Stomach (tissue), 8 donors: ENCODE measurements at regions not wholly inside any gene's neighbourhood (a gene's known extent, or its start where the extent isn't known, plus 50 kb on each side); places are given as distances from the start of the nearest gene placed in this dataset.

Experiments
- DNase-seq, 2 donors: peaks; one replicate each; pipeline versions ENCODE4 v3.0.0 to v3.0.0-alpha.2; 2013 to 2019
- H3K27ac ChIP-seq, 5 donors: fragments of 200-600 bp in 4 of 5; sonication (generic) in 4 of 5; one replicate each; pipeline ENCODE4 v1.5.1; 2013 to 2019; ENCODE audit warnings: mild to moderate bottlenecking in 1 of 5, moderate library complexity in 1 of 5
- H3K27me3 ChIP-seq, 3 donors: fragments of 200-600 bp; sonication (generic); one replicate each; pipeline ENCODE4 v1.5.1; 2017 to 2019; ENCODE audit warnings: mixed run types in 1 of 3
- H3K36me3 ChIP-seq, 4 donors: fragments of 200-600 bp; sonication (generic); 1 replicate in 3 of 4; 2 replicates in 1 of 4; pipeline ENCODE4 v1.5.1; 2016 to 2019
- H3K4me1 ChIP-seq, 4 donors: fragments of 200-600 bp; sonication (generic); one replicate each; pipeline ENCODE4 v1.5.1; 2016 to 2019
- H3K4me3 ChIP-seq, 4 donors: fragments of 200-600 bp; sonication (generic) in 3 of 4; one replicate each; pipeline ENCODE4 v1.5.1; 2016 to 2019; ENCODE audit warnings: mild to moderate bottlenecking in 1 of 4
- H3K9me3 ChIP-seq, 4 donors: fragments of 200-600 bp; sonication (generic); one replicate each; pipeline ENCODE4 v1.5.1; 2016 to 2019
- EP300 ChIP-seq: sonication (generic); formaldehyde crosslinking; IDR thresholded peaks from one replicate; pipeline ENCODE4 v1.6.1; 2017; ENCODE audit warnings: antibody characterized with exemption
- POLR2A ChIP-seq, 4 donors: fragments of 450-650 bp; IDR thresholded peaks; one replicate each; pipeline ENCODE4 v1.6.1; 2016; ENCODE audit warnings: antibody characterized with exemption in 4 of 4, control low read depth in 2 of 4, mild to moderate bottlenecking in 1 of 4, moderate library complexity in 1 of 4
- POLR2AphosphoS5 ChIP-seq, 3 donors: sonication (generic); formaldehyde crosslinking; IDR thresholded peaks; one replicate each; pipeline ENCODE4 v1.6.1; 2016; ENCODE audit warnings: antibody characterized with exemption in 3 of 3
- WGBS, 5 donors: extraction: QIAGEN DNeasy Blood & Tissue Kit in 3 of 5; methylation state at CpG; one replicate each; pipeline versions ENCODE4 v1.1.5 to v1.1.7; 2013 to 2018; 5-methylcytosine and 5-hydroxymethylcytosine counted together
- intact Hi-C: fragments of 100-400 bp; cut with DNase I; formaldehyde crosslinking; loops from one replicate; pipeline ENCODE4 v1.15.1; 2023; ENCODE audit warnings: low total_unique reads
- TF ChIP-seq, protein P1 (sequence below), 7 experiments: fragments of 450-650 bp in 4 of 7; fragments of 200-600 bp in 3 of 7; sonication (generic) in 3 of 7; IDR thresholded peaks; one replicate each; pipeline ENCODE4 v1.5.1; 2016 to 2019; ENCODE audit warnings: antibody characterized with exemption in 7 of 7, control low read depth in 2 of 7, mild to moderate bottlenecking in 1 of 7
- donor health status: healthy with polysubstance abuse.
- donor health status: Bipolar disorder and iron deficiency.
- donor health status: healthy.

DNA sequence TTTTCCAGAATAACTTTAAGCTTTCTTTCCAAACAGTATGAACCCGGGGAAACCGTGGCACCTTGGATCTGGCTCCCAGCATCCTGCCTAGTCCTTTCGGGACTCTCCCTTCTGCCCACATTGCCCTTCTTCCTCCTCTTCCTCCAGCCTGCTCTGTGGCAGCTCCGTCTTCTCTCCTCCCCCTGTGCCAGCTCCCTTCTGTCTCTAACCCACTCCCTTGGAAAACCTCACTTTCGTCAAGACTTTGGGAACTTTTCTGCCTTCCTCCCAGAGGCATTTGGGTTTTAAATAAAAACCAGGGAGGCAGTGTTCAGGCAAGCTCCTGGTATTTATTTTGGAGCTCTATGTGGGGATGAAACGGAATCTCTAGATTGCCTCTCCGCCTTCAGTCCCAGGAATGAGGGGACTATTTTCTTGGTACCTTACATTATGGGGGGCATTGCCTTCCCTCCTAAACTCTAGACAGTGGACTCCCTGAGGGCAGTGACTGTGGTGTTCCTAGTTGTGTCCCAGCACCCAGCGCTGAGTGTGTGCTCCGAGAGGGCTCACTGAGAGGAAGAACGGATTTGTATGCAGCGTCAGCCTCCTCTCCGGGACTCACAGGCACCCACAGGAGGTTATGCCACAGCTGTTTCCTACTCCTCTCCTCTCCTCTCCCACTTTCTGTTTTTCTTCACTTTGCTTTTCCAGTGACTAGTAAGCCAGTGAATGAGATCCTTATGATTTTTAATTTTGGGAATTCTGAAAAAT lies 105.4 kb upstream of the MRPS22 start:
- Histone ChIP-seq H3K4me1 (no peaks in the 10 kb centered on the region), H3K4me3 (no peak overlapping the region), H3K36me3 (no peaks in the 10 kb centered on the region), H3K9me3 (no peaks in the 10 kb centered on the region), H3K27ac (no peak overlapping the region), H3K27me3 (peaks cover 0 to 10% (median 0%) of the 10 kb centered on the region in 3 donors)
- DNase-seq: no peak
- intact Hi-C loops: no loop called here
- TF ChIP-seq EP300: no peak
- TF ChIP-seq POLR2A (IDR thresholded peaks at IDR 0.05): no peak
- TF ChIP-seq, protein P1, sequence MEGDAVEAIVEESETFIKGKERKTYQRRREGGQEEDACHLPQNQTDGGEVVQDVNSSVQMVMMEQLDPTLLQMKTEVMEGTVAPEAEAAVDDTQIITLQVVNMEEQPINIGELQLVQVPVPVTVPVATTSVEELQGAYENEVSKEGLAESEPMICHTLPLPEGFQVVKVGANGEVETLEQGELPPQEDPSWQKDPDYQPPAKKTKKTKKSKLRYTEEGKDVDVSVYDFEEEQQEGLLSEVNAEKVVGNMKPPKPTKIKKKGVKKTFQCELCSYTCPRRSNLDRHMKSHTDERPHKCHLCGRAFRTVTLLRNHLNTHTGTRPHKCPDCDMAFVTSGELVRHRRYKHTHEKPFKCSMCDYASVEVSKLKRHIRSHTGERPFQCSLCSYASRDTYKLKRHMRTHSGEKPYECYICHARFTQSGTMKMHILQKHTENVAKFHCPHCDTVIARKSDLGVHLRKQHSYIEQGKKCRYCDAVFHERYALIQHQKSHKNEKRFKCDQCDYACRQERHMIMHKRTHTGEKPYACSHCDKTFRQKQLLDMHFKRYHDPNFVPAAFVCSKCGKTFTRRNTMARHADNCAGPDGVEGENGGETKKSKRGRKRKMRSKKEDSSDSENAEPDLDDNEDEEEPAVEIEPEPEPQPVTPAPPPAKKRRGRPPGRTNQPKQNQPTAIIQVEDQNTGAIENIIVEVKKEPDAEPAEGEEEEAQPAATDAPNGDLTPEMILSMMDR (IDR thresholded peaks at IDR 0.05): no peak
- no peak for TF ChIP-seq POLR2AphosphoS5 (IDR thresholded peaks at IDR 0.05)
- whole genome bisulfite sequencing, 5 donors: 64 to 76% (median 69%) methylated on average over 12 of the region's 12 CpGs

DNA sequence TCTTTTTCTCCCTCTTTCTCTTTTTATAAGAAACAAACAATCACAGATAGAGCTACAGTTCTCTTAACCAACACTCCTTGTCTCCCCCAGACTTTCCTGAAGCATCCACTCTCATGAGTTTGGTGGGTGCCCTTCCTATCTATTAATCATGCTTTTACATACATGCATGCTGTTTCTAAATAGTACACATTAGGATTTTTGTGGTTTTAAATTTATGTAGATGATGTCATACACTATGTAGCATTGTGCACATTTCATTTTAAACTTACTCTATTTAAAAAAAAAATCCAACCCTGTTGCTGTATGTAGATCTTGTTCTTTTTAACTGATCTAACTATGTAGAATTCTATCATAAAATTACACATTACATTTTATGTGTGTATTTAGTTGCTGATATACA lies 104.3 kb upstream of the MRPS22 start:
- H3K4me3 ChIP-seq: no peak overlapping the region
- intact Hi-C loops: no loop called here
- no peaks in the 10 kb centered on the region for H3K9me3 ChIP-seq
- H3K4me1 ChIP-seq: no peaks in the 10 kb centered on the region
- H3K27ac ChIP-seq: no peak overlapping the region
- H3K27me3 ChIP-seq: peaks cover 0 to 10% (median 0%) of the 10 kb centered on the region in 3 donors
- no peak for DNase-seq
- TF ChIP-seq, protein P1 (IDR thresholded peaks at IDR 0.05): no peak
- TF ChIP-seq POLR2A (IDR thresholded peaks at IDR 0.05): no peak
- no peak for TF ChIP-seq EP300
- no peak for TF ChIP-seq POLR2AphosphoS5 (IDR thresholded peaks at IDR 0.05)
- no peaks in the 10 kb centered on the region for H3K36me3 ChIP-seq

GRCh38 chr3:139241783-139242182 lies 102.0 kb upstream of the MRPS22 start:
- TF ChIP-seq, protein P1 (IDR thresholded peaks at IDR 0.05): no peak
- TF ChIP-seq POLR2A (IDR thresholded peaks at IDR 0.05) (no peak), POLR2AphosphoS5 (IDR thresholded peaks at IDR 0.05) (no peak), EP300 (no peak)
- no peak overlapping the region for H3K4me3 ChIP-seq
- intact Hi-C loops: no loop called here
- H3K9me3 ChIP-seq: no peaks in the 10 kb centered on the region
- peaks cover 0 to 10% (median 0%) of the 10 kb centered on the region in 3 donors for H3K27me3 ChIP-seq
- no peaks in the 10 kb centered on the region for H3K36me3 ChIP-seq
- no peak overlapping the region for H3K27ac ChIP-seq
- WGBS, 5 donors: 55 to 74% (median 67%) methylated on average over 2 of the region's 2 CpGs
- DNase-seq: no peak
- no peaks in the 10 kb centered on the region for H3K4me1 ChIP-seq

GRCh38 chr3:139243710-139244109 lies 100.1 kb upstream of the MRPS22 start:
- 74 to 80% (median 76%) methylated on average over 4 of the region's 4 CpGs for WGBS, 5 donors
- no peaks in the 10 kb centered on the region for H3K9me3 ChIP-seq
- DNase-seq: no peak
- H3K27ac ChIP-seq: no peak overlapping the region
- H3K36me3 ChIP-seq: no peaks in the 10 kb centered on the region
- H3K27me3 ChIP-seq: peaks cover 0 to 7% (median 0%) of the 10 kb centered on the region in 3 donors
- no peak overlapping the region for H3K4me3 ChIP-seq
- TF ChIP-seq POLR2AphosphoS5 (IDR thresholded peaks at IDR 0.05): no peak
- H3K4me1 ChIP-seq: no peaks in the 10 kb centered on the region
- intact Hi-C loops: no loop called here

DNA sequence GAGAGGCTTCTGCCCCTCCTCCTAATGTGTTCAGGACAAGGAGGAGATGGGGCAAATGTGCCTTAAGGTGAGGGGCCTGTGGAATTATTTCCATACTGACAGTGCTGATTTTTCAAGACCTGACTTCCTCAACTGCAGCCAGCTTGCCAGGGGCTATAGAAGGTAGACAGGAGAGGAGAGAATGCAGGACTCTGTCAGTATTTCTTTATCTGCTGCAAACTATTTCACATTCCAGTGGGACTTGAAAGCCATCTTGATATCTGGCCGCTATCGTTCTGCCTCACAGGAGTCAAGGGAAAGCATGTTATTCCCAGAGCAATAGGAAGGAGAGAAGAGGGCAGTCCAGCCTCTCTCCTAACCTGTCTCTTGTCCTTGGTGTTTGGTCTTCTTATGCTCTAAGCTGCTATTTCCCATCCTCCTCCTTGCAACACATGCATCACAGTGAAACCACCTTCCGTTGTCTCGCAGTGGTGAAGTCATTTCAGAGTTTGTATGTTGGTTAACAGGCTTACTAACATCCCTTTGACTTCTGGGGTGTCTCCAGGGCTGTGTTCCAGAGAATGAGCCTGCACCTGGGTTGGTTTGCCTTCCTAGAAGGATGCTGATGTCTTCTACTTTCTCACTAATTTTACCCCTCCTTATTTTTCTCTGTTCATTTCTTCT lies 95.1 kb upstream of the MRPS22 start:
- H3K4me1 ChIP-seq: no peaks in the 10 kb centered on the region
- intact Hi-C loops: no loop called here
- H3K4me3 ChIP-seq: no peak overlapping the region
- H3K27ac ChIP-seq: no peak overlapping the region
- no peaks in the 10 kb centered on the region for H3K9me3 ChIP-seq
- no peaks in the 10 kb centered on the region for H3K27me3 ChIP-seq
- TF ChIP-seq POLR2A (IDR thresholded peaks at IDR 0.05) (no peak), EP300 (no peak), POLR2AphosphoS5 (IDR thresholded peaks at IDR 0.05) (no peak)
- TF ChIP-seq, protein P1 (IDR thresholded peaks at IDR 0.05): no peak
- 68 to 80% (median 72%) methylated on average over 4 of the region's 4 CpGs for WGBS, 5 donors
- no peak for DNase-seq
- no peaks in the 10 kb centered on the region for H3K36me3 ChIP-seq
